Osteocyte (in vitro differentiated cells): ENCODE measurements at regions not wholly inside any gene's neighbourhood (a gene's known extent, or its start where the extent isn't known, plus 50 kb on each side); places are given as distances from the start of the nearest gene placed in this dataset.
"Not testable (repeated sequence)": the region's sequence is repeated elsewhere in the genome, so short reads cannot be mapped to it uniquely, and the experiment has no call there.

ENCODE experiments used
- DNase-seq: peaks from one replicate; pipeline ENCODE4 v3.0.0; 2021; ENCODE audit warnings: mixed read lengths; ENCODE audit not compliant: unreplicated experiment; ENCODE audit errors: extremely low spot score
- H3K27ac Mint-ChIP-seq: one replicate; pipeline ENCODE4 v1.8.0; 2021; ENCODE audit warnings: mild to moderate bottlenecking, mixed read lengths; ENCODE audit not compliant: unreplicated experiment
- H3K27me3 Mint-ChIP-seq: one replicate; pipeline ENCODE4 v1.8.0; 2021; ENCODE audit warnings: mixed read lengths; ENCODE audit not compliant: unreplicated experiment
- H3K36me3 Mint-ChIP-seq: one replicate; pipeline ENCODE4 v1.8.0; 2021; ENCODE audit warnings: mixed read lengths; ENCODE audit not compliant: unreplicated experiment
- H3K4me1 Mint-ChIP-seq: one replicate; pipeline ENCODE4 v1.8.0; 2021; ENCODE audit warnings: mixed read lengths; ENCODE audit not compliant: unreplicated experiment
- H3K4me3 Mint-ChIP-seq: one replicate; pipeline ENCODE4 v1.8.0; 2021; ENCODE audit warnings: mild to moderate bottlenecking, moderate library complexity, mixed read lengths; ENCODE audit not compliant: unreplicated experiment
- H3K9me3 Mint-ChIP-seq: one replicate; pipeline ENCODE4 v1.8.0; 2021; ENCODE audit warnings: mixed read lengths; ENCODE audit not compliant: unreplicated experiment
- CTCF ChIP-seq: fragments of 200-600 bp; sonication (generic); IDR thresholded peaks from 2 replicates; pipeline ENCODE4 v1.5.0; 2021; ENCODE audit warnings: antibody characterized with exemption, mild to moderate bottlenecking, moderate library complexity

GRCh38 chr7:81183326-81183725, 264.5 kb upstream of the SEMA3C start:
- Mint-ChIP-seq H3K27ac (no peak overlapping the region), H3K36me3 (peaks cover 2% of the 10 kb centered on the region), H3K4me3 (no peak overlapping the region)

GRCh38 chr7:81182056-81182455, 263.2 kb upstream of the SEMA3C start:
- H3K36me3 Mint-ChIP-seq, H3K9me3 Mint-ChIP-seq: not testable (repeated sequence)

More at GRCh38 chr7:81183326-81183725, 264.5 kb upstream of the SEMA3C start:
- DNase-seq: no peak
- Mint-ChIP-seq H3K4me1 (peaks cover 4% of the 10 kb centered on the region), H3K27me3 (no peaks in the 10 kb centered on the region), H3K9me3 (no peaks in the 10 kb centered on the region)
- no peak for TF ChIP-seq CTCF

DNA sequence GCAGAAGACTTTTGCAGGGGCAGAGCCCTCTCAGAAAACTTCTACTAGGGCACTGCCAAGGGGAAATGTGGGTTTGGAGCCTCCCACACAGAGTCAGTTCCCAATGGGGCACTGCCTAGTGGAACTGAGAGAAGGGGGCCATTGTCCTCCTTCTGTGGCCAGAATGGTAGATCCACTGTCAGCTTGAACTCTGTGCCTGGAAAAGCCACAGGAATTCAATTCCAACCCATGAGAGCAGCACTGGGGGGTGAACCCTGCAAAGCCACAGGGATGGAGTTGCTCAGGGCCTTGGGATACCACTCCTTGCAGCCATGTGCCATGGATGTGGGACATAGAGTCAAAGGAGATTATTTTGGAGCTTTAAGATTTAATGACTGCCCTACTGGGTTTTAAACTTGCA, 262.2 kb upstream of the SEMA3C start:
- peaks cover 5% of the 10 kb centered on the region for H3K9me3 Mint-ChIP-seq
- no peak for TF ChIP-seq CTCF
- no peak overlapping the region for H3K4me3 Mint-ChIP-seq
- no peaks in the 10 kb centered on the region for H3K27me3 Mint-ChIP-seq
- no peak for DNase-seq
- H3K27ac Mint-ChIP-seq: no peak overlapping the region
- peaks cover 2% of the 10 kb centered on the region for H3K36me3 Mint-ChIP-seq
- H3K4me1 Mint-ChIP-seq: no peaks in the 10 kb centered on the region

More at GRCh38 chr7:81182056-81182455, 263.2 kb upstream of the SEMA3C start:
- not testable (repeated sequence) for H3K27me3 Mint-ChIP-seq, DNase-seq, H3K27ac Mint-ChIP-seq, H3K4me1 Mint-ChIP-seq, H3K4me3 Mint-ChIP-seq

DNA sequence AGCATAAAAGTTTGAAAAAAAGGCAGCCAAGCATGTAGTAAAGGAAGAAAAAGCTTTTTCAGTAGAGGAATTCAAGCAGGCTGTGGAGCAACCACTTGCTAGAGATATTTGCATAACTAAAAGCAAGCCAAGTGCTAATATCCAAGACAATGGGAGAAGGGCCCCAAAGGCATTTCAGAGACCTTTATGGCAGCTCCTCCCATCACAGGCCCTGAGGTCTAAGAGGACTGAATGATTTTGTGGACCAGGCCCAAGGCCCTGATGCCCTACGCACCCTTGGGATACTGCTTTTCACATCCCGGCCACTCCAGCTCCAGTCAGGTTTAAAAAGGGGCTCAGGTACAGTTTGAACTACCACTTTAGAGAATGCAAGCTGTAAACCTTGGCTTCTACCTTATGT, 261.7 kb upstream of the SEMA3C start:
- peaks cover 2% of the 10 kb centered on the region for H3K36me3 Mint-ChIP-seq
- no peak for DNase-seq
- H3K4me1 Mint-ChIP-seq: peaks cover under 1% of the 10 kb centered on the region
- TF ChIP-seq CTCF: no peak
- no peak overlapping the region for H3K4me3 Mint-ChIP-seq
- no peaks in the 10 kb centered on the region for H3K27me3 Mint-ChIP-seq
- no peak overlapping the region for H3K27ac Mint-ChIP-seq
- H3K9me3 Mint-ChIP-seq: peaks cover 5% of the 10 kb centered on the region

GRCh38 chr7:81175275-81175940, 256.6 kb upstream of the SEMA3C start:
- H3K9me3 Mint-ChIP-seq: peaks cover 5% of the 10 kb centered on the region
- no peaks in the 10 kb centered on the region for H3K27me3 Mint-ChIP-seq
- peaks cover 2% of the 10 kb centered on the region for H3K36me3 Mint-ChIP-seq
- no peak overlapping the region for H3K27ac Mint-ChIP-seq
- no peak overlapping the region for H3K4me3 Mint-ChIP-seq
- no peak for DNase-seq
- TF ChIP-seq CTCF: no peak
- peaks cover 24% of the 10 kb centered on the region for H3K4me1 Mint-ChIP-seq
